ENCODE measurements at regions not wholly inside any gene's neighbourhood (a gene's known extent, or its start where the extent isn't known, plus 50 kb on each side); places are given as distances from the start of the nearest gene placed in this dataset.

GRCh38 chr2:198452327-198452726, 647.9 kb downstream of the PLCL1 start:
- H3K27ac ChIP-seq = no peak overlapping the region
- H3K4me1 ChIP-seq = no peaks in the 10 kb centered on the region
- DNase-seq (no peak), ATAC-seq (no peak)
- H3K9me3 ChIP-seq = no peaks in the 10 kb centered on the region
- intact Hi-C loops (cut with DNase I) = no loop called here
- no peak for TF ChIP-seq CTCF (IDR thresholded peaks at IDR 0.05)
- no peak overlapping the region for H3K4me3 ChIP-seq
- H3K27me3 ChIP-seq = no peaks in the 10 kb centered on the region
- H3K36me3 ChIP-seq = no peaks in the 10 kb centered on the region

- intact Hi-C loops (cut with DNase I) = no loop called here
- no peaks in the 10 kb centered on the region for H3K36me3 ChIP-seq
- no peaks in the 10 kb centered on the region for H3K9me3 ChIP-seq
- no peaks in the 10 kb centered on the region for H3K27me3 ChIP-seq
- no peak for DNase-seq
- no peak for ATAC-seq
- no peak overlapping the region for H3K27ac ChIP-seq
- TF ChIP-seq CTCF (IDR thresholded peaks at IDR 0.05) = no peak
- H3K4me3 ChIP-seq = no peak overlapping the region
- no peaks in the 10 kb centered on the region for H3K4me1 ChIP-seq
These were observed 644.4 kb downstream of the PLCL1 start for GRCh38 chr2:198448789-198449188.

GRCh38 chr2:198444800-198445287, 640.5 kb downstream of the PLCL1 start:
- H3K36me3 ChIP-seq = no peaks in the 10 kb centered on the region
- H3K27me3 ChIP-seq = no peaks in the 10 kb centered on the region
- no peak overlapping the region for H3K4me3 ChIP-seq
- ATAC-seq (no peak), DNase-seq (no peak)
- no peak overlapping the region for H3K27ac ChIP-seq
- no peaks in the 10 kb centered on the region for H3K4me1 ChIP-seq
- H3K9me3 ChIP-seq = no peaks in the 10 kb centered on the region
- no peak for TF ChIP-seq CTCF (IDR thresholded peaks at IDR 0.05)
- intact Hi-C loops (cut with DNase I) = no loop called here

GRCh38 chr2:198441901-198442300, 637.5 kb downstream of the PLCL1 start:
- no peaks in the 10 kb centered on the region for H3K9me3 ChIP-seq
- no peak for TF ChIP-seq CTCF (IDR thresholded peaks at IDR 0.05)
- intact Hi-C loops (cut with DNase I) = no loop called here
- no peaks in the 10 kb centered on the region for H3K36me3 ChIP-seq
- DNase-seq (no peak), ATAC-seq (no peak)
- H3K4me1 ChIP-seq = no peaks in the 10 kb centered on the region
- H3K27ac ChIP-seq = no peak overlapping the region
- H3K27me3 ChIP-seq = no peaks in the 10 kb centered on the region
- no peak overlapping the region for H3K4me3 ChIP-seq

GRCh38 chr2:198441246-198441645, 636.9 kb downstream of the PLCL1 start:
- Histone ChIP-seq H3K4me1 (no peaks in the 10 kb centered on the region), H3K27ac (no peak overlapping the region), H3K36me3 (no peaks in the 10 kb centered on the region), H3K27me3 (no peaks in the 10 kb centered on the region), H3K9me3 (no peaks in the 10 kb centered on the region), H3K4me3 (no peak overlapping the region)
- DNase-seq = no peak
- no peak for ATAC-seq
- no peak for TF ChIP-seq CTCF (IDR thresholded peaks at IDR 0.05)
- intact Hi-C loops (cut with DNase I) = no loop called here
